ENCODE measurements at regions not wholly inside any gene's neighbourhood (a gene's known extent, or its start where the extent isn't known, plus 50 kb on each side); places are given as distances from the start of the nearest gene placed in this dataset.

DNA sequence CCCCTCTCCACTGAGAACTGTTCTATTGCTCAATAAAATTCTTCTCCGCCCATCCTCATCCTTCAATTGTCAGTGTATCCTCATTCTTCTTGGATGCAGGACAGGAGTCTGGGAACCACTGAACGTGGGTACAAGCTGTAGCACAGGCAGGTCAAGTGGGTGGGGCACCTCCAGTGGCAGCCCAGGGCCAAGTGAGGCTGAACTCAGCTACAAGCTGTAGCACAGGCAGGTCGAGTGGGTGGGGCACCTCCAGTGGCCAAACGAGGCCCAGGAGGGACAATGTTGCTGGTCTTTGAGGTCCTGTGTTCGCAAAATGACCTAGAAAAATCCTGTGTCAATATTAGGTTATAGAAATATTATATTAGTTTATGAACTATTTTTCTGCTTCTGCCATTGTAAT is 352.0 kb downstream of the TMX3 start:
- H3K4me3 Mint-ChIP-seq (ENCODE audit: low read depth, unreplicated experiment) = no peak overlapping the region
- no peak for DNase-seq
- intact Hi-C loops (cut with micrococcal nuclease; ENCODE audit: unreplicated experiment) = no loop called here
- no peaks in the 10 kb centered on the region for H3K4me1 Mint-ChIP-seq (ENCODE audit: low read depth, unreplicated experiment)
- CTCF ChIA-PET = no interaction called here
- no TSS peak for BruUV-seq (replicated peaks)
- H3K9me3 Mint-ChIP-seq (ENCODE audit: low read depth, unreplicated experiment) = peaks cover 4% of the 10 kb centered on the region
- TF ChIP-seq, protein P1, sequence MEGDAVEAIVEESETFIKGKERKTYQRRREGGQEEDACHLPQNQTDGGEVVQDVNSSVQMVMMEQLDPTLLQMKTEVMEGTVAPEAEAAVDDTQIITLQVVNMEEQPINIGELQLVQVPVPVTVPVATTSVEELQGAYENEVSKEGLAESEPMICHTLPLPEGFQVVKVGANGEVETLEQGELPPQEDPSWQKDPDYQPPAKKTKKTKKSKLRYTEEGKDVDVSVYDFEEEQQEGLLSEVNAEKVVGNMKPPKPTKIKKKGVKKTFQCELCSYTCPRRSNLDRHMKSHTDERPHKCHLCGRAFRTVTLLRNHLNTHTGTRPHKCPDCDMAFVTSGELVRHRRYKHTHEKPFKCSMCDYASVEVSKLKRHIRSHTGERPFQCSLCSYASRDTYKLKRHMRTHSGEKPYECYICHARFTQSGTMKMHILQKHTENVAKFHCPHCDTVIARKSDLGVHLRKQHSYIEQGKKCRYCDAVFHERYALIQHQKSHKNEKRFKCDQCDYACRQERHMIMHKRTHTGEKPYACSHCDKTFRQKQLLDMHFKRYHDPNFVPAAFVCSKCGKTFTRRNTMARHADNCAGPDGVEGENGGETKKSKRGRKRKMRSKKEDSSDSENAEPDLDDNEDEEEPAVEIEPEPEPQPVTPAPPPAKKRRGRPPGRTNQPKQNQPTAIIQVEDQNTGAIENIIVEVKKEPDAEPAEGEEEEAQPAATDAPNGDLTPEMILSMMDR (IDR thresholded peaks at IDR 0.05; ENCODE audit: unreplicated experiment) = no peak
- H3K27ac Mint-ChIP-seq (ENCODE audit: unreplicated experiment) = no peak overlapping the region
- no peaks in the 10 kb centered on the region for H3K36me3 Mint-ChIP-seq (ENCODE audit: insufficient read depth, unreplicated experiment)
- no peaks in the 10 kb centered on the region for H3K27me3 Mint-ChIP-seq (ENCODE audit: unreplicated experiment)

DNA sequence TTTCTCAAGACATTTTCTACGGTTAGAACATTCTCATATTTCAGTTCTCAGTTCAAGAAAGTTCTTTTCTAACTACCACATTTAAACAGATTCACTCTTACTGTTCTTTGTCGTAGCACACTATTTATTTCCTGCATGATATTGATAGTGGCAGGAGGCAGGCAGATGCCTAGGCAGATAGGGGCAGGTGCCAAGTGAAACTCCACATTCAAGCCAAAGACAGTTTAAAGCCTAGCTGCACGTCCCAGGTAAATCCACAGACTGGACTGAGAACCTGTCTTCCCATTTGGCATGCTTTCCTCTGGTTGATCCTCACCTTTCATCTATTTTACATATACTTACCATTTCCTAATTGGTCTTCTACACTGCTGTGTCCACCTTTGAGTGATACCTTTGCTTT is 359.3 kb downstream of the TMX3 start:
- Mint-ChIP-seq H3K4me3 (ENCODE audit: low read depth, unreplicated experiment) (no peak overlapping the region), H3K36me3 (ENCODE audit: insufficient read depth, unreplicated experiment) (no peaks in the 10 kb centered on the region), H3K4me1 (ENCODE audit: low read depth, unreplicated experiment) (no peaks in the 10 kb centered on the region), H3K27me3 (ENCODE audit: unreplicated experiment) (no peaks in the 10 kb centered on the region), H3K27ac (ENCODE audit: unreplicated experiment) (no peak overlapping the region), H3K9me3 (ENCODE audit: low read depth, unreplicated experiment) (peaks cover 13% of the 10 kb centered on the region)
- DNase-seq = no peak
- CTCF ChIA-PET = no interaction called here
- intact Hi-C loops (cut with micrococcal nuclease; ENCODE audit: unreplicated experiment) = no loop called here
- TF ChIP-seq, protein P1 (IDR thresholded peaks at IDR 0.05; ENCODE audit: unreplicated experiment) = no peak
- no TSS peak for BruUV-seq (replicated peaks)

DNA sequence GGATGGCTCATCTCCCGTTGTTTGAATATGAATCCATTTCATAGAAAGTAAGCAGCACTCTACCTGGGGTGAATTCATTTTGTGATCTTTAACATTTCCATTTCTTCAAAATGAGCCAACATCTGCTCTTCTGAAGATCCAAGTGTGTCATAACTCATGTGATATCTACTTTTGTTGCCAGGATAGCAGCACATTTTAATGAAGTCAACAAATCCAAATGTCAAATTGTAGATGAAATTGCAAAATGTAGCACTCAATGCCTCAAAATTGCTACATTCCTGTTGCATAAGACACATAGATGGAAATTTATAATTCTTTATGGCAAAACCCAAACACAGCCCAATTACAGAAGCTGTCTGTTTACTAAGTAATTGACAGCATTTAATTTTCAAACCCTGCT is 360.7 kb downstream of the TMX3 start:
- H3K36me3 Mint-ChIP-seq (ENCODE audit: insufficient read depth, unreplicated experiment) = no peaks in the 10 kb centered on the region
- TF ChIP-seq, protein P1 (IDR thresholded peaks at IDR 0.05; ENCODE audit: unreplicated experiment) = no peak
- no peaks in the 10 kb centered on the region for H3K4me1 Mint-ChIP-seq (ENCODE audit: low read depth, unreplicated experiment)
- H3K27ac Mint-ChIP-seq (ENCODE audit: unreplicated experiment) = no peak overlapping the region
- no peak overlapping the region for H3K4me3 Mint-ChIP-seq (ENCODE audit: low read depth, unreplicated experiment)
- CTCF ChIA-PET = no interaction called here
- H3K9me3 Mint-ChIP-seq (ENCODE audit: low read depth, unreplicated experiment) = peaks cover 21% of the 10 kb centered on the region
- no peaks in the 10 kb centered on the region for H3K27me3 Mint-ChIP-seq (ENCODE audit: unreplicated experiment)
- no TSS peak for BruUV-seq (replicated peaks)
- DNase-seq = no peak
- intact Hi-C loops (cut with micrococcal nuclease; ENCODE audit: unreplicated experiment) = no loop called here

DNA sequence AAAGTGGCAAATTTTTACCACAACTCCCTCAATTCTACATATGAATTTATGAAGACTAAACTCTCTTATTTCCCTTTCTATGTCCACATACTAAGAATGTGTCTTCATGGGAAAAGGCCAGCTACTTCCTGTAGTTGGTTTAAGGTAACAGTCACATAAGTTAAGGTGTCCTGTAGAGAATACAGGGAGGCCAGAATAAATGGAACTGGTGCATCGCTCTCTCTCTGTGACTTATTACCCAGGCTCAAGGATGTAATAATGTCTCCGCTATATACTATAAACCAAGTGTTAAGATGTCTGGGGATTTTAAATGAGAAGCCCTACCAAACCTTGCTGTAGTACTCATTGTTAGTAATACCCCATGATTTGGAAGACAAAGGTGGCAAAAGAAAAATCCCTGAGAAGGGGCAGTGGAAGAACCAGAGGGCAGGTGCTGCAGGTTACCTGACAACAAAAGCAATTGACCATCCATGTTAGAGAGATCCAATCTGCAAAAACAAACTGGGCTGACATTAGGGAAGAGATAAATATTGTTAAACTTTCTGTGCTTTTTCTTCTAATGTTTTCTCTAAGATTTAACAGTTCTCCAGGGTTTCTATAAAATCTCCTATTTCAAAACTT is 372.8 kb downstream of the TMX3 start:
- H3K27ac Mint-ChIP-seq (ENCODE audit: unreplicated experiment) = no peak overlapping the region
- TF ChIP-seq, protein P1 (IDR thresholded peaks at IDR 0.05; ENCODE audit: unreplicated experiment) = no peak
- intact Hi-C loops (cut with micrococcal nuclease; ENCODE audit: unreplicated experiment) = no loop called here
- no peaks in the 10 kb centered on the region for H3K4me1 Mint-ChIP-seq (ENCODE audit: low read depth, unreplicated experiment)
- BruUV-seq (replicated peaks) = no TSS peak
- H3K36me3 Mint-ChIP-seq (ENCODE audit: insufficient read depth, unreplicated experiment) = no peaks in the 10 kb centered on the region
- H3K9me3 Mint-ChIP-seq (ENCODE audit: low read depth, unreplicated experiment) = peaks cover 3% of the 10 kb centered on the region
- no peaks in the 10 kb centered on the region for H3K27me3 Mint-ChIP-seq (ENCODE audit: unreplicated experiment)
- H3K4me3 Mint-ChIP-seq (ENCODE audit: low read depth, unreplicated experiment) = no peak overlapping the region
- DNase-seq = no peak
- CTCF ChIA-PET = interaction anchor here (0.6 kb wide), 1 partner anchor 489 kb away, joined by 4 read pairs; no protein-coding TSS in a partner anchor
